HFF-Myc (cell line): ENCODE measurements at regions not wholly inside any gene's neighbourhood (a gene's known extent, or its start where the extent isn't known, plus 50 kb on each side); places are given as distances from the start of the nearest gene placed in this dataset.

Experiments used
- DNase-seq: peaks from one replicate; pipeline ENCODE4 v3.0.0-alpha.2; 2011; ENCODE audit warnings: low read depth; ENCODE audit errors: extremely low read depth
- H3K4me3 ChIP-seq: replicated peaks from 2 replicates; pipeline ENCODE4 v1.5.1; 2011; ENCODE audit warnings: low read depth, mild to moderate bottlenecking, control low read depth, low read length
- CTCF ChIP-seq: IDR thresholded peaks from 2 replicates; pipeline ENCODE4 v1.5.1; 2012; ENCODE audit warnings: mild to moderate bottlenecking, low read depth, low read length, control low read depth; ENCODE audit errors: missing control alignments

- no peak for TF ChIP-seq CTCF
Measured at GRCh38 chr10:127610816-127611215, 61.7 kb downstream of the NPS start.

GRCh38 chr10:127614484-127615017 is 65.4 kb downstream of the NPS start:
- no peak for TF ChIP-seq CTCF
- no peak for DNase-seq
- no peak overlapping the region for H3K4me3 ChIP-seq

More at GRCh38 chr10:127610816-127611215, 61.7 kb downstream of the NPS start:
- H3K4me3 ChIP-seq: no peak overlapping the region
- no peak for DNase-seq

GRCh38 chr10:127618797-127619196 is 69.7 kb downstream of the NPS start:
- H3K4me3 ChIP-seq: no peak overlapping the region
- no peak for DNase-seq
- no peak for TF ChIP-seq CTCF

GRCh38 chr10:127619546-127620325 is 70.6 kb downstream of the NPS start:
- no peak overlapping the region for H3K4me3 ChIP-seq
- DNase-seq: no peak

GRCh38 chr10:127635882-127636281 is 86.8 kb downstream of the NPS start:
- no peak for DNase-seq

More at GRCh38 chr10:127619546-127620325, 70.6 kb downstream of the NPS start:
- TF ChIP-seq CTCF: no peak

GRCh38 chr10:127648885-127649284 is 88.1 kb upstream of the FOXI2 start:
- no peak for DNase-seq
- H3K4me3 ChIP-seq: no peak overlapping the region

More at GRCh38 chr10:127635882-127636281, 86.8 kb downstream of the NPS start:
- H3K4me3 ChIP-seq: no peak overlapping the region
- no peak for TF ChIP-seq CTCF

More at GRCh38 chr10:127648885-127649284, 88.1 kb upstream of the FOXI2 start:
- no peak for TF ChIP-seq CTCF
